HL-60 (cell line): ENCODE measurements at regions not wholly inside any gene's neighbourhood (a gene's known extent, or its start where the extent isn't known, plus 50 kb on each side); places are given as distances from the start of the nearest gene placed in this dataset.

Experiments used
- DNase-seq, 2 experiments: peaks; one replicate each; pipeline ENCODE4 v3.0.0-alpha.2; 2010 to 2020; ENCODE audit warnings: low read depth in 1 of 2, low spot score in 1 of 2
- H3K27ac ChIP-seq: fragments of 250-450 bp; sonication (Bioruptor Pico); replicated peaks from 2 replicates; pipeline ENCODE4 v1.5.1; 2020; ENCODE audit warnings: mild to moderate bottlenecking, moderate library complexity
- H3K27me3 ChIP-seq: fragments of 250-450 bp; sonication (Bioruptor Pico); 2 replicates; pipeline ENCODE4 v1.5.1; 2021; ENCODE audit warnings: mild to moderate bottlenecking, moderate library complexity; ENCODE audit not compliant: insufficient read depth, poor library complexity, severe bottlenecking
- H3K4me3 ChIP-seq: replicated peaks from 2 replicates; pipeline ENCODE4 v1.5.1; 2011; ENCODE audit warnings: mild to moderate bottlenecking, control low read depth, low read length; ENCODE audit not compliant: insufficient read depth
- GABPA ChIP-seq: IDR thresholded peaks from 2 replicates; pipeline ENCODE4 v1.6.1; 2012; ENCODE audit warnings: low read depth
- POLR2AphosphoS5 ChIP-seq: IDR thresholded peaks from 2 replicates; pipeline ENCODE4 v1.6.1; 2012; ENCODE audit warnings: low read depth
- REST ChIP-seq: IDR thresholded peaks from 2 replicates; pipeline ENCODE4 v1.6.1; 2012; ENCODE audit warnings: low read depth; ENCODE audit not compliant: insufficient replicate concordance
- SPI1 ChIP-seq: IDR thresholded peaks from 2 replicates; pipeline ENCODE4 v1.6.1; 2012; ENCODE audit warnings: low read depth, mild to moderate bottlenecking, borderline replicate concordance
- TF ChIP-seq, protein P1 (sequence below): IDR thresholded peaks from one replicate; pipeline ENCODE4 v1.5.1; 2011; ENCODE audit warnings: low read length, control low read depth, inconsistent platforms; ENCODE audit not compliant: insufficient read depth

GRCh38 chr5:2021484-2022176 lies 138.9 kb upstream of the IRX4 start:
- Histone ChIP-seq H3K27me3 (peaks cover 8% of the 10 kb centered on the region), H3K4me3 (no peak overlapping the region), H3K27ac (no peak overlapping the region)
- TF ChIP-seq, protein P1, sequence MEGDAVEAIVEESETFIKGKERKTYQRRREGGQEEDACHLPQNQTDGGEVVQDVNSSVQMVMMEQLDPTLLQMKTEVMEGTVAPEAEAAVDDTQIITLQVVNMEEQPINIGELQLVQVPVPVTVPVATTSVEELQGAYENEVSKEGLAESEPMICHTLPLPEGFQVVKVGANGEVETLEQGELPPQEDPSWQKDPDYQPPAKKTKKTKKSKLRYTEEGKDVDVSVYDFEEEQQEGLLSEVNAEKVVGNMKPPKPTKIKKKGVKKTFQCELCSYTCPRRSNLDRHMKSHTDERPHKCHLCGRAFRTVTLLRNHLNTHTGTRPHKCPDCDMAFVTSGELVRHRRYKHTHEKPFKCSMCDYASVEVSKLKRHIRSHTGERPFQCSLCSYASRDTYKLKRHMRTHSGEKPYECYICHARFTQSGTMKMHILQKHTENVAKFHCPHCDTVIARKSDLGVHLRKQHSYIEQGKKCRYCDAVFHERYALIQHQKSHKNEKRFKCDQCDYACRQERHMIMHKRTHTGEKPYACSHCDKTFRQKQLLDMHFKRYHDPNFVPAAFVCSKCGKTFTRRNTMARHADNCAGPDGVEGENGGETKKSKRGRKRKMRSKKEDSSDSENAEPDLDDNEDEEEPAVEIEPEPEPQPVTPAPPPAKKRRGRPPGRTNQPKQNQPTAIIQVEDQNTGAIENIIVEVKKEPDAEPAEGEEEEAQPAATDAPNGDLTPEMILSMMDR = no peak
- TF ChIP-seq POLR2AphosphoS5 (no peak), REST (no peak), SPI1 (no peak), GABPA (no peak)
- no peak for DNase-seq

- TF ChIP-seq GABPA (no peak), REST (no peak), SPI1 (no peak), POLR2AphosphoS5 (no peak)
- TF ChIP-seq, protein P1 = no peak
- Histone ChIP-seq H3K4me3 (no peak overlapping the region), H3K27me3 (peaks cover 4% of the 10 kb centered on the region), H3K27ac (no peak overlapping the region)
- DNase-seq = no peak
Measured at GRCh38 chr5:2020730-2021129, 138.0 kb upstream of the IRX4 start.

DNA sequence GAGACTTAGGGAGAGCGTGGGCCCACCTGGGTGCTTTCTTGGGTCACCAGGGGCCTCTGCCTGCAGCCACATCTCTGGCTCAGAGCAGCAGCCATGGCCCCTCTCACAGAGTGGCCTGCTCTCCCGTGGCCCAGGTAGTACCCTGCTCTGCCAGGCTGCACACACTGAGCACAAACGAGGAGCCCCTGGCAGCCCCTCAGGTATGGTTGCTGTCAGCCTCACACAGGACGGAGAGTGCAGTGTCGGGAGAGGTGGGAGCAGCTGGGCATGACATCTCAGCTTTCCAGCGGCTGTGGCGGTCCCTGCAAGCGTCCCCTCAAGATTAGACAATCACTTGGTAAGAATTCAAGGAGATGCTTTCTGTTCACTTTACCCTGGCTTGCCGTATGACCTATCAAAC lies 137.0 kb upstream of the IRX4 start:
- H3K4me3 ChIP-seq = no peak overlapping the region
- H3K27me3 ChIP-seq = peaks cover 3% of the 10 kb centered on the region
- no peak for DNase-seq
- TF ChIP-seq GABPA (no peak), POLR2AphosphoS5 (no peak), REST (no peak), SPI1 (no peak)
- TF ChIP-seq, protein P1 = no peak
- H3K27ac ChIP-seq = no peak overlapping the region
